H1 (cell line): ENCODE measurements at regions not wholly inside any gene's neighbourhood (a gene's known extent, or its start where the extent isn't known, plus 50 kb on each side); places are given as distances from the start of the nearest gene placed in this dataset.

Experiments
- BRCA1 ChIP-seq: IDR thresholded peaks from 2 replicates; pipeline ENCODE4 v1.6.1; 2012; ENCODE audit warnings: low read depth, low read length, improper control_type of control experiment
- CTCF ChIP-seq, 3 experiments: IDR thresholded peaks; 1 replicate in 2 of 3; 2 replicates in 1 of 3; pipeline versions ENCODE4 v1.5.1 to v1.6.1; 2011; ENCODE audit warnings: low read length in 3 of 3, mild to moderate bottlenecking in 3 of 3, inconsistent platforms in 2 of 3, low read depth in 1 of 3, moderate library complexity in 1 of 3; ENCODE audit not compliant: insufficient read depth in 1 of 3; ENCODE audit errors: control extremely low read depth in 1 of 3
- EP300 ChIP-seq, 2 experiments: IDR thresholded peaks; 1 replicate in 1 of 2; 2 replicates in 1 of 2; pipeline ENCODE4 v1.6.1; 2011 to 2012; ENCODE audit warnings: low read depth in 2 of 2, low read length in 2 of 2, mild to moderate bottlenecking in 2 of 2, borderline replicate concordance in 1 of 2, inconsistent platforms in 1 of 2, moderate library complexity in 1 of 2
- HDAC2 ChIP-seq, 2 experiments: fragments of 300-600 bp in 1 of 2; sonication (generic) in 1 of 2; IDR thresholded peaks; 2 replicates each; pipeline ENCODE4 v1.6.1; 2011 to 2012; ENCODE audit warnings: low read depth in 2 of 2, low read length in 2 of 2, mild to moderate bottlenecking in 2 of 2, moderate library complexity in 2 of 2, borderline replicate concordance in 1 of 2, inconsistent platforms in 1 of 2
- MAX ChIP-seq: IDR thresholded peaks from 2 replicates; pipeline ENCODE4 v1.6.1; 2012; ENCODE audit warnings: inconsistent platforms
- POLR2A ChIP-seq, 2 experiments: IDR thresholded peaks; 1 replicate in 1 of 2; 2 replicates in 1 of 2; pipeline ENCODE4 v1.6.1; 2011; ENCODE audit warnings: low read depth in 2 of 2, low read length in 2 of 2, mild to moderate bottlenecking in 2 of 2; ENCODE audit errors: control extremely low read depth in 1 of 2
- SIN3A ChIP-seq, 2 experiments: IDR thresholded peaks in 1 of 2; conservative IDR thresholded peaks in 1 of 2; 2 replicates each; pipeline ENCODE4 v1.6.1; 2011 to 2012; ENCODE audit warnings: low read length in 2 of 2, improper control_type of control experiment in 1 of 2, low read depth in 1 of 2, mild to moderate bottlenecking in 1 of 2
- SP1 ChIP-seq: IDR thresholded peaks from 2 replicates; pipeline ENCODE4 v1.6.1; 2011; ENCODE audit warnings: low read depth, low read length
- TCF12 ChIP-seq: IDR thresholded peaks from 2 replicates; pipeline ENCODE4 v1.6.1; 2011; ENCODE audit warnings: low read depth, mild to moderate bottlenecking, low read length
- TF ChIP-seq, protein P1 (sequence below): IDR thresholded peaks from 2 replicates; pipeline ENCODE4 v1.6.1; 2011; ENCODE audit warnings: low read length, improper control_type of control experiment

DNA sequence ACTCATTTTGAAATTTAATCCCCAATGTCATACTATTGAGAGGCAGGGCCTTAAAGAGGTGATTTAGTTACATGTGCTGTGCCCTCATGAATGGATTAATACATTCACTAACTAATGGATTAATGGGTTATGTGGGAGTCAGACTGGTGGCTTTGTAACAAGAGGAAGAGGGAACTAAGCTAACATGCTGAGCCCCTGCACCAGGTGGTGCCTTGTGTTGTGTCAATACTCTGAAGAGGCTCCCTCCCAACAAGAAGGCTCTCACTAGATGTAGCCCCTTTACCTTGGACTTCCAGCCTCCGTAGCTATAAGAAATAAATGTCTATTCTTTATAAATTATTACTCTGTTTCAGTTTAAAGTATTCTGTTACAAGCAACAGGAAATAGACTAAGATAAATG lies 411.9 kb upstream of the EMCN start:
- TF ChIP-seq EP300 (IDR thresholded peaks at IDR 0.05; ENCODE audit: borderline replicate concordance in 1 of 2, low read depth in 2 of 2, low read length in 2 of 2) = no peak
- TF ChIP-seq TCF12 = no peak
- no peak for TF ChIP-seq CTCF (IDR thresholded peaks at IDR 0.05; ENCODE audit: control extremely low read depth in 1 of 3, insufficient read depth in 1 of 3, low read depth in 1 of 3, low read length in 3 of 3)
- TF ChIP-seq SIN3A (conservative IDR thresholded peaks at IDR 0.05 in 1 of 2, IDR thresholded peaks at IDR 0.05 in 1 of 2; ENCODE audit: low read depth in 1 of 2, low read length in 2 of 2) = no peak
- TF ChIP-seq MAX = no peak
- no peak for TF ChIP-seq HDAC2 (IDR thresholded peaks at IDR 0.05; ENCODE audit: borderline replicate concordance in 1 of 2, low read depth in 2 of 2, low read length in 2 of 2)
- TF ChIP-seq, protein P1, sequence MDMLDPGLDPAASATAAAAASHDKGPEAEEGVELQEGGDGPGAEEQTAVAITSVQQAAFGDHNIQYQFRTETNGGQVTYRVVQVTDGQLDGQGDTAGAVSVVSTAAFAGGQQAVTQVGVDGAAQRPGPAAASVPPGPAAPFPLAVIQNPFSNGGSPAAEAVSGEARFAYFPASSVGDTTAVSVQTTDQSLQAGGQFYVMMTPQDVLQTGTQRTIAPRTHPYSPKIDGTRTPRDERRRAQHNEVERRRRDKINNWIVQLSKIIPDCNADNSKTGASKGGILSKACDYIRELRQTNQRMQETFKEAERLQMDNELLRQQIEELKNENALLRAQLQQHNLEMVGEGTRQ = no peak
- TF ChIP-seq BRCA1 = no peak
- TF ChIP-seq POLR2A (IDR thresholded peaks at IDR 0.05; ENCODE audit: control extremely low read depth in 1 of 2, low read depth in 2 of 2, low read length in 2 of 2) = no peak
- TF ChIP-seq SP1 = no peak
